H9 (cell line): ENCODE measurements at regions not wholly inside any gene's neighbourhood (a gene's known extent, or its start where the extent isn't known, plus 50 kb on each side); places are given as distances from the start of the nearest gene placed in this dataset.

ENCODE experiments used
- DNase-seq: peaks from one replicate; pipeline ENCODE4 v3.0.0-alpha.2; 2017
- H2AFZ ChIP-seq: one replicate; pipeline ENCODE4 v1.6.1; 2013; ENCODE audit warnings: mild to moderate bottlenecking, low read length, control low read depth, moderate library complexity
- H2AK5ac ChIP-seq: 2 replicates; pipeline ENCODE4 v1.6.1; 2013; ENCODE audit warnings: low read length, control low read depth, mixed read lengths; ENCODE audit not compliant: insufficient read length
- H2BK120ac ChIP-seq: one replicate; pipeline ENCODE4 v1.6.1; 2013; ENCODE audit warnings: low read depth, mild to moderate bottlenecking, low read length, control low read depth, inconsistent platforms; ENCODE audit not compliant: poor library complexity, severe bottlenecking
- H2BK12ac ChIP-seq: 2 replicates; pipeline ENCODE4 v1.6.1; 2013; ENCODE audit warnings: low read length, control low read depth, mixed read lengths, low read depth; ENCODE audit not compliant: insufficient read length
- H2BK15ac ChIP-seq: 2 replicates; pipeline ENCODE4 v1.6.1; 2013; ENCODE audit warnings: low read depth, low read length, control low read depth
- H2BK20ac ChIP-seq: one replicate; pipeline ENCODE4 v1.6.1; 2013; ENCODE audit warnings: low read depth, mild to moderate bottlenecking, low read length, control low read depth, inconsistent platforms; ENCODE audit not compliant: poor library complexity, severe bottlenecking
- H2BK5ac ChIP-seq: 2 replicates; pipeline ENCODE4 v1.6.1; 2013; ENCODE audit warnings: low read length, control low read depth, mixed read lengths; ENCODE audit not compliant: insufficient read length
- H3K14ac ChIP-seq: 2 replicates; pipeline ENCODE4 v1.6.1; 2013; ENCODE audit warnings: low read length, control low read depth; ENCODE audit not compliant: insufficient read depth
- H3K18ac ChIP-seq: 2 replicates; pipeline ENCODE4 v1.6.1; 2013; ENCODE audit warnings: low read depth, mild to moderate bottlenecking, mixed read lengths, low read length, control low read depth; ENCODE audit not compliant: insufficient read length
- H3K23ac ChIP-seq: 2 replicates; pipeline ENCODE4 v1.6.1; 2013; ENCODE audit warnings: low read length, control low read depth, mixed read lengths, low read depth; ENCODE audit not compliant: insufficient read length
- H3K23me2 ChIP-seq: 2 replicates; pipeline ENCODE4 v1.6.1; 2013; ENCODE audit warnings: low read depth, mild to moderate bottlenecking, mixed read lengths, low read length, control low read depth; ENCODE audit not compliant: insufficient read length, poor library complexity, severe bottlenecking
- H3K27ac ChIP-seq: 2 replicates; pipeline ENCODE4 v1.5.1; 2013; ENCODE audit warnings: low read length, control low read depth, mixed read lengths, low read depth; ENCODE audit not compliant: insufficient read length
- H3K27me3 ChIP-seq: 2 replicates; pipeline ENCODE4 v1.6.1; 2013; ENCODE audit warnings: low read length, control low read depth, inconsistent platforms; ENCODE audit not compliant: insufficient read depth
- H3K4ac ChIP-seq: 2 replicates; pipeline ENCODE4 v1.6.1; 2013; ENCODE audit warnings: low read depth, mild to moderate bottlenecking, control low read depth, inconsistent platforms, low read length, moderate library complexity
- H3K4me1 ChIP-seq: 2 replicates; pipeline ENCODE4 v1.6.1; 2013; ENCODE audit warnings: low read length, control low read depth, inconsistent platforms; ENCODE audit not compliant: insufficient read depth
- H3K4me2 ChIP-seq: 2 replicates; pipeline ENCODE4 v1.6.1; 2013; ENCODE audit warnings: low read length, control low read depth, mixed read lengths; ENCODE audit not compliant: insufficient read length, insufficient read depth
- H3K56ac ChIP-seq: 2 replicates; pipeline ENCODE4 v1.6.1; 2013; ENCODE audit warnings: low read depth, mild to moderate bottlenecking, mixed read lengths, low read length, control low read depth; ENCODE audit not compliant: insufficient read length
- H3K79me1 ChIP-seq: 2 replicates; pipeline ENCODE4 v1.6.1; 2013; ENCODE audit warnings: low read depth, mild to moderate bottlenecking, moderate library complexity, low read length, control low read depth, inconsistent platforms; ENCODE audit not compliant: insufficient read depth, poor library complexity, severe bottlenecking
- H3K79me2 ChIP-seq: 2 replicates; pipeline ENCODE4 v1.6.1; 2013; ENCODE audit warnings: low read length, control low read depth, inconsistent platforms; ENCODE audit not compliant: insufficient read depth
- H3K9ac ChIP-seq: 2 replicates; pipeline ENCODE4 v1.6.1; 2013; ENCODE audit warnings: low read length, control low read depth, mixed read lengths; ENCODE audit not compliant: insufficient read length; ENCODE audit errors: extremely low read depth
- H3K9me3 ChIP-seq: one replicate; pipeline ENCODE4 v1.6.1; 2013; ENCODE audit warnings: low read depth, low read length, inconsistent platforms; ENCODE audit not compliant: control insufficient read depth
- H3T11ph ChIP-seq: one replicate; pipeline ENCODE4 v1.6.1; 2013; ENCODE audit warnings: mild to moderate bottlenecking, low read length, control low read depth, inconsistent platforms
- H4K20me1 ChIP-seq: one replicate; pipeline ENCODE4 v1.6.1; 2013; ENCODE audit not compliant: control insufficient read depth, insufficient read length, insufficient read depth
- H4K5ac ChIP-seq: 2 replicates; pipeline ENCODE4 v1.6.1; 2013; ENCODE audit warnings: low read depth, mild to moderate bottlenecking, mixed read lengths, low read length, control low read depth; ENCODE audit not compliant: insufficient read length
- H4K8ac ChIP-seq: replicated peaks from 2 replicates; pipeline ENCODE4 v1.6.1; 2013; ENCODE audit warnings: low read length, control low read depth, mixed read lengths, low read depth; ENCODE audit not compliant: insufficient read length
- H4K91ac ChIP-seq: 2 replicates; pipeline ENCODE4 v1.6.1; 2013; ENCODE audit warnings: low read depth, mild to moderate bottlenecking, moderate library complexity, mixed read lengths, low read length, control low read depth; ENCODE audit not compliant: insufficient read length
- H3K27ac Mint-ChIP-seq, 3 experiments: 2 replicates in 2 of 3; 3 replicates in 1 of 3; pipeline ENCODE4 v1.8.0; 2020 to 2021; ENCODE audit warnings: mixed read lengths in 3 of 3, mild to moderate bottlenecking in 1 of 3, moderate library complexity in 1 of 3
- H3K27me3 Mint-ChIP-seq: 2 replicates; pipeline ENCODE4 v1.8.0; 2021; ENCODE audit warnings: low read depth, mild to moderate bottlenecking, moderate library complexity, mixed read lengths
- H3K36me3 Mint-ChIP-seq, 3 experiments: 2 replicates in 2 of 3; 3 replicates in 1 of 3; pipeline ENCODE4 v1.8.0; 2020 to 2021; ENCODE audit warnings: low read depth in 3 of 3, mixed read lengths in 3 of 3; ENCODE audit not compliant: insufficient read depth in 1 of 3
- H3K4me1 Mint-ChIP-seq, 2 experiments: 2 replicates each; pipeline ENCODE4 v1.8.0; 2020; ENCODE audit warnings: mixed read lengths in 2 of 2
- H3K4me3 Mint-ChIP-seq, 2 experiments: 2 replicates in 1 of 2; 3 replicates in 1 of 2; pipeline ENCODE4 v1.8.0; 2020 to 2021; ENCODE audit warnings: mild to moderate bottlenecking in 2 of 2, mixed read lengths in 2 of 2, moderate library complexity in 1 of 2
- H3K9me3 Mint-ChIP-seq, 2 experiments: 2 replicates in 1 of 2; 3 replicates in 1 of 2; pipeline ENCODE4 v1.8.0; 2020; ENCODE audit warnings: mild to moderate bottlenecking in 2 of 2, mixed read lengths in 2 of 2, moderate library complexity in 1 of 2
- CTCF ChIP-seq: fragments of 200-600 bp; sonication (generic); conservative IDR thresholded peaks from 3 replicates; pipeline ENCODE4 v1.8.0; 2021; ENCODE audit warnings: antibody characterized with exemption, mild to moderate bottlenecking
- WGBS: extraction: QIAGEN DNeasy Blood & Tissue Kit; methylation state at CpG from one replicate; pipeline ENCODE4 v1.1.7; 2013; ENCODE audit warnings: missing lambda C conversion rate, low lambda C conversion rate, mixed read lengths; ENCODE audit not compliant: insufficient read length; ENCODE audit errors: extremely low coverage; 5-methylcytosine and 5-hydroxymethylcytosine counted together

- Histone ChIP-seq H3K18ac (no peak overlapping the region), H3K56ac (no peak overlapping the region), H3K4me1 (no peaks in the 10 kb centered on the region; the same call in 1 of the 2 replicates), H3K4me2 (no peak overlapping the region), H4K91ac (no peak overlapping the region), H2BK20ac (no peak overlapping the region), H3K9me3 (no peaks in the 10 kb centered on the region), H2BK5ac (no peak overlapping the region), H4K8ac (no peak overlapping the region), H3K27me3 (no peaks in the 10 kb centered on the region), H3K4ac (no peak overlapping the region), H2AFZ (no peak overlapping the region), H4K5ac (no peak overlapping the region), H3K79me1 (no peaks in the 10 kb centered on the region), H2BK12ac (no peak overlapping the region), H3T11ph (no peak overlapping the region), H4K20me1 (no peaks in the 10 kb centered on the region), H3K79me2 (no peaks in the 10 kb centered on the region), H3K23ac (no peak overlapping the region), H3K23me2 (no peaks in the 10 kb centered on the region), H2BK15ac (no peak overlapping the region), H3K27ac (no peak overlapping the region), H3K14ac (no peak overlapping the region), H3K9ac (no peak overlapping the region), H2AK5ac (no peak overlapping the region), H2BK120ac (no peak overlapping the region)
- H3K27me3 Mint-ChIP-seq: no peaks in the 10 kb centered on the region
- DNase-seq: no peak
- no peak overlapping the region for H3K4me3 Mint-ChIP-seq
- H3K9me3 Mint-ChIP-seq: peaks cover 0 to 4% of the 10 kb centered on the region in 2 experiments; a peak in 3 of 5 replicates
- H3K27ac Mint-ChIP-seq: no peak overlapping the region
- peaks cover 0 to 2% (median 0%) of the 10 kb centered on the region in 3 experiments; a peak in 1 of 7 replicates for H3K36me3 Mint-ChIP-seq
- H3K4me1 Mint-ChIP-seq: peaks cover 9 to 20% of the 10 kb centered on the region in 2 experiments
- WGBS: no CpG with 5 or more reads among the region's 1 CpG
- no peak for TF ChIP-seq CTCF
Measured at GRCh38 chr11:23179609-23180008, 319.3 kb upstream of the CCDC179 start.
